ENCODE measurements at regions not wholly inside any gene's neighbourhood (a gene's known extent, or its start where the extent isn't known, plus 50 kb on each side); places are given as distances from the start of the nearest gene placed in this dataset.
"Not testable (repeated sequence)": the region's sequence is repeated elsewhere in the genome, so short reads cannot be mapped to it uniquely, and the experiment has no call there.

GRCh38 chr5:68037546-68037945, 178.0 kb upstream of the PIK3R1 start:
- no peaks in the 10 kb centered on the region for H3K9me3 Mint-ChIP-seq
- no peaks in the 10 kb centered on the region for H3K4me1 Mint-ChIP-seq
- H3K27ac Mint-ChIP-seq = no peak overlapping the region
- peaks cover 5% of the 10 kb centered on the region for H3K27me3 Mint-ChIP-seq
- H3K36me3 Mint-ChIP-seq (ENCODE audit: low read depth) = no peaks in the 10 kb centered on the region
- H3K4me3 Mint-ChIP-seq = no peak overlapping the region
- no peak for ATAC-seq (replicated peaks)

- H3K36me3 Mint-ChIP-seq (ENCODE audit: low read depth) = no peaks in the 10 kb centered on the region
- no peaks in the 10 kb centered on the region for H3K4me1 Mint-ChIP-seq
- H3K9me3 Mint-ChIP-seq = no peaks in the 10 kb centered on the region
- H3K27me3 Mint-ChIP-seq = peaks cover 5% of the 10 kb centered on the region
- no peak for ATAC-seq (replicated peaks)
- no peak overlapping the region for H3K27ac Mint-ChIP-seq
- H3K4me3 Mint-ChIP-seq = no peak overlapping the region
Measured at GRCh38 chr5:68033961-68034571, 181.5 kb upstream of the PIK3R1 start.

- ATAC-seq (replicated peaks) = no peak
- H3K9me3 Mint-ChIP-seq = no peaks in the 10 kb centered on the region
- peaks cover 5% of the 10 kb centered on the region for H3K27me3 Mint-ChIP-seq
- no peak overlapping the region for H3K27ac Mint-ChIP-seq
- H3K36me3 Mint-ChIP-seq (ENCODE audit: low read depth) = no peaks in the 10 kb centered on the region
- no peak overlapping the region for H3K4me3 Mint-ChIP-seq
- no peaks in the 10 kb centered on the region for H3K4me1 Mint-ChIP-seq
Measured at GRCh38 chr5:68033029-68033428, 182.5 kb upstream of the PIK3R1 start.

- Mint-ChIP-seq H3K4me1 (no peaks in the 10 kb centered on the region), H3K27me3 (no peaks in the 10 kb centered on the region), H3K27ac (no peak overlapping the region), H3K4me3 (no peak overlapping the region), H3K9me3 (no peaks in the 10 kb centered on the region), H3K36me3 (ENCODE audit: low read depth) (no peaks in the 10 kb centered on the region)
- ATAC-seq (replicated peaks) = no peak
Measured at GRCh38 chr5:68032216-68032762, 183.3 kb upstream of the PIK3R1 start.

GRCh38 chr5:68028131-68028727, 187.3 kb upstream of the PIK3R1 start:
- H3K4me3 Mint-ChIP-seq = no peak overlapping the region
- no peaks in the 10 kb centered on the region for H3K36me3 Mint-ChIP-seq (ENCODE audit: low read depth)
- H3K4me1 Mint-ChIP-seq = no peaks in the 10 kb centered on the region
- H3K27me3 Mint-ChIP-seq = no peaks in the 10 kb centered on the region
- no peak for ATAC-seq (replicated peaks)
- no peak overlapping the region for H3K27ac Mint-ChIP-seq
- no peaks in the 10 kb centered on the region for H3K9me3 Mint-ChIP-seq

GRCh38 chr5:68027519-68027918, 188.0 kb upstream of the PIK3R1 start:
- no peaks in the 10 kb centered on the region for H3K9me3 Mint-ChIP-seq
- no peaks in the 10 kb centered on the region for H3K27me3 Mint-ChIP-seq
- no peaks in the 10 kb centered on the region for H3K4me1 Mint-ChIP-seq
- no peaks in the 10 kb centered on the region for H3K36me3 Mint-ChIP-seq (ENCODE audit: low read depth)
- no peak overlapping the region for H3K27ac Mint-ChIP-seq
- ATAC-seq (replicated peaks) = no peak
- H3K4me3 Mint-ChIP-seq = no peak overlapping the region

GRCh38 chr5:68026092-68026885, 189.3 kb upstream of the PIK3R1 start:
- Mint-ChIP-seq H3K36me3 (ENCODE audit: low read depth) (no peaks in the 10 kb centered on the region), H3K27ac (no peak overlapping the region), H3K9me3 (no peaks in the 10 kb centered on the region), H3K4me3 (no peak overlapping the region), H3K4me1 (no peaks in the 10 kb centered on the region), H3K27me3 (no peaks in the 10 kb centered on the region)
- ATAC-seq (replicated peaks) = no peak

- Mint-ChIP-seq H3K36me3 (ENCODE audit: low read depth) (no peaks in the 10 kb centered on the region), H3K27ac (no peak overlapping the region), H3K27me3 (no peaks in the 10 kb centered on the region), H3K9me3 (peaks cover 3% of the 10 kb centered on the region), H3K4me1 (no peaks in the 10 kb centered on the region), H3K4me3 (no peak overlapping the region)
- no peak for ATAC-seq (replicated peaks)
Measured at GRCh38 chr5:68024426-68024825, 191.1 kb upstream of the PIK3R1 start.

- Mint-ChIP-seq H3K27ac (no peak overlapping the region), H3K4me3 (no peak overlapping the region), H3K27me3 (no peaks in the 10 kb centered on the region), H3K4me1 (no peaks in the 10 kb centered on the region), H3K9me3 (peaks cover 3% of the 10 kb centered on the region), H3K36me3 (ENCODE audit: low read depth) (no peaks in the 10 kb centered on the region)
- no peak for ATAC-seq (replicated peaks)
Measured at GRCh38 chr5:68021916-68022315, 193.6 kb upstream of the PIK3R1 start.

GRCh38 chr5:68021227-68021626, 194.3 kb upstream of the PIK3R1 start:
- H3K9me3 Mint-ChIP-seq = peaks cover 3% of the 10 kb centered on the region
- no peaks in the 10 kb centered on the region for H3K4me1 Mint-ChIP-seq
- H3K27me3 Mint-ChIP-seq = peaks cover 4% of the 10 kb centered on the region
- no peaks in the 10 kb centered on the region for H3K36me3 Mint-ChIP-seq (ENCODE audit: low read depth)
- H3K27ac Mint-ChIP-seq = no peak overlapping the region
- H3K4me3 Mint-ChIP-seq = no peak overlapping the region
- no peak for ATAC-seq (replicated peaks)

- not testable (repeated sequence) for ATAC-seq (replicated peaks); H3K4me1 Mint-ChIP-seq; H3K27ac Mint-ChIP-seq; H3K9me3 Mint-ChIP-seq; H3K27me3 Mint-ChIP-seq; H3K36me3 Mint-ChIP-seq (ENCODE audit: low read depth); H3K4me3 Mint-ChIP-seq
Measured at GRCh38 chr5:68020461-68020969, 195.0 kb upstream of the PIK3R1 start.

GRCh38 chr5:68015381-68016302, 199.9 kb upstream of the PIK3R1 start:
- H3K27ac Mint-ChIP-seq = no peak overlapping the region
- peaks cover 3% of the 10 kb centered on the region for H3K9me3 Mint-ChIP-seq

GRCh38 chr5:68012831-68013230, 202.7 kb upstream of the PIK3R1 start:
- no peak for ATAC-seq (replicated peaks)
- H3K9me3 Mint-ChIP-seq = no peaks in the 10 kb centered on the region
- no peaks in the 10 kb centered on the region for H3K36me3 Mint-ChIP-seq (ENCODE audit: low read depth)
- peaks cover 19% of the 10 kb centered on the region for H3K27me3 Mint-ChIP-seq
- no peak overlapping the region for H3K27ac Mint-ChIP-seq
- H3K4me3 Mint-ChIP-seq = no peak overlapping the region
- peaks cover 6% of the 10 kb centered on the region for H3K4me1 Mint-ChIP-seq

More at GRCh38 chr5:68015381-68016302, 199.9 kb upstream of the PIK3R1 start:
- no peak overlapping the region for H3K4me3 Mint-ChIP-seq
- ATAC-seq (replicated peaks) = no peak
- H3K36me3 Mint-ChIP-seq (ENCODE audit: low read depth) = no peaks in the 10 kb centered on the region
- peaks cover 19% of the 10 kb centered on the region for H3K27me3 Mint-ChIP-seq
- peaks cover 6% of the 10 kb centered on the region for H3K4me1 Mint-ChIP-seq

GRCh38 chr5:68012429-68012828, 203.1 kb upstream of the PIK3R1 start:
- no peak overlapping the region for H3K4me3 Mint-ChIP-seq
- peaks cover 6% of the 10 kb centered on the region for H3K4me1 Mint-ChIP-seq
- H3K9me3 Mint-ChIP-seq = no peaks in the 10 kb centered on the region
- ATAC-seq (replicated peaks) = no peak
- H3K27ac Mint-ChIP-seq = no peak overlapping the region
- no peaks in the 10 kb centered on the region for H3K36me3 Mint-ChIP-seq (ENCODE audit: low read depth)
- H3K27me3 Mint-ChIP-seq = peaks cover 19% of the 10 kb centered on the region

Measured in activated T-helper 17 cell treated with anti-CD3 and anti-CD28 coated beads, Interleukin-2, amount 50 U/mL, for 72 hours (primary cell).